GM13977 (cell line): ENCODE measurements at regions not wholly inside any gene's neighbourhood (a gene's known extent, or its start where the extent isn't known, plus 50 kb on each side); places are given as distances from the start of the nearest gene placed in this dataset.

ENCODE experiments used
- DNase-seq: peaks from one replicate; pipeline ENCODE4 v3.0.0; 2012; ENCODE audit warnings: low spot score
- CTCF ChIP-seq: IDR thresholded peaks from 2 replicates; pipeline ENCODE4 v1.5.1; 2012; ENCODE audit warnings: mild to moderate bottlenecking, control low read depth; ENCODE audit not compliant: insufficient read depth; ENCODE audit errors: extremely low read depth, missing control alignments
- in situ Hi-C: fragments of 300-500 bp; cut with MboI; formaldehyde crosslinking; loops from one replicate; pipeline ENCODE4 v1.12.0; 2022; ENCODE audit warnings: low sequenced_read_pairs, low pct_unique_long_range_greater_than_20kb, mixed read lengths, inconsistent platforms; ENCODE audit not compliant: unreplicated experiment

GRCh38 chr5:15433709-15434108, 66.3 kb upstream of the FBXL7 start:
- in situ Hi-C loops, result no loop called here
- TF ChIP-seq CTCF, result no peak
- no peak for DNase-seq

- TF ChIP-seq CTCF, result no peak
- in situ Hi-C loops, result no loop called here
- peak; percentile 7 for DNase-seq
Measured at GRCh38 chr5:15431923-15432322, 68.1 kb upstream of the FBXL7 start.

- TF ChIP-seq CTCF, result no peak
- in situ Hi-C loops, result no loop called here
- no peak for DNase-seq
Measured at GRCh38 chr5:15425766-15426165, 74.2 kb upstream of the FBXL7 start.

DNA sequence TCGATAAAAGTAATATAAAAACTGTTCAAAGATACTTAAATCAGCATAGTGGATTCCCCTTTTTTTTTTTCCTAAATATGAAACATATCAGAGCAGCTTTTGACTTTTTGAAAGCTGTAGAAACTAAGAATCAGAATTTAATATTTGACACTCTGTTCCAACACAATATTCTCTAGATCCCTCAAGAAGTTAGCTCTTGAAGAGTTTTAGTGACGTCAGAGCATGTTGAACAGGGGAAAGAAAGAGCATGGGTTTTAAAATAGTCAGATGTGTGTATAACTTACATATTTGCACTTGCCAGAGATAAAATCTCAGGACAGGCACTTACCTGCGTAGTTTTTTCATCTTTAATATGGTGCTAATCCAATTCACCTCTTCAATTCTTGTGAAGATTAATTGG, 75.2 kb upstream of the FBXL7 start:
- TF ChIP-seq CTCF, result no peak
- no peak for DNase-seq
- in situ Hi-C loops, result no loop called here

DNA sequence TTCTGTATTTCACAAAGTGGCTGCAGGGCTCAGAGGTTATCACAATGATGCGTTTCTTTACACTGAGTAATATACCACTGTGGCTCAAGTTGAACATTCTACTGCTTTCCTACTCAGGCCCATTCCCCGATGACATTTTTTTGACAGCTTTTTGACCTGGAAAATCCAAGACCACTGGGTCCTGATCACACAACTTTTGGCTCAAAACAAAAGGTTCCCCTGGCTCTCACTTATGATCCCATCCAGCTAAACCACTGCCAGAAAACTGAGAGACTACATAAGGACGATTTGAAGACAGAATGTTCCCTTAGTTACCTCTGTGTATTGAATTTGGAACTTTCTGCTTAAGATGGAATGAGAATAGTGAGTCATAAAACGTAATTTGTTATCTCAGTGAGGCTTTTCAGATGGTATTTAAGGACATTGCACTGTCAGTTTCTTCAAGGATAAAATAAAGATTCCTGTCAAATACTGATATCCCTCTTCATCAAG, 78.0 kb upstream of the FBXL7 start:
- in situ Hi-C loops, result no loop called here
- TF ChIP-seq CTCF, result no peak
- no peak for DNase-seq

- no peak for DNase-seq
- in situ Hi-C loops, result no loop called here
- no peak for TF ChIP-seq CTCF
Measured at GRCh38 chr5:15421381-15421780, 78.6 kb upstream of the FBXL7 start.

GRCh38 chr5:15420201-15420600, 79.8 kb upstream of the FBXL7 start:
- no peak for TF ChIP-seq CTCF
- DNase-seq, result no peak
- in situ Hi-C loops, result no loop called here
